ENCODE measurements at regions not wholly inside any gene's neighbourhood (a gene's known extent, or its start where the extent isn't known, plus 50 kb on each side); places are given as distances from the start of the nearest gene placed in this dataset.

- TF ChIP-seq, protein P1, sequence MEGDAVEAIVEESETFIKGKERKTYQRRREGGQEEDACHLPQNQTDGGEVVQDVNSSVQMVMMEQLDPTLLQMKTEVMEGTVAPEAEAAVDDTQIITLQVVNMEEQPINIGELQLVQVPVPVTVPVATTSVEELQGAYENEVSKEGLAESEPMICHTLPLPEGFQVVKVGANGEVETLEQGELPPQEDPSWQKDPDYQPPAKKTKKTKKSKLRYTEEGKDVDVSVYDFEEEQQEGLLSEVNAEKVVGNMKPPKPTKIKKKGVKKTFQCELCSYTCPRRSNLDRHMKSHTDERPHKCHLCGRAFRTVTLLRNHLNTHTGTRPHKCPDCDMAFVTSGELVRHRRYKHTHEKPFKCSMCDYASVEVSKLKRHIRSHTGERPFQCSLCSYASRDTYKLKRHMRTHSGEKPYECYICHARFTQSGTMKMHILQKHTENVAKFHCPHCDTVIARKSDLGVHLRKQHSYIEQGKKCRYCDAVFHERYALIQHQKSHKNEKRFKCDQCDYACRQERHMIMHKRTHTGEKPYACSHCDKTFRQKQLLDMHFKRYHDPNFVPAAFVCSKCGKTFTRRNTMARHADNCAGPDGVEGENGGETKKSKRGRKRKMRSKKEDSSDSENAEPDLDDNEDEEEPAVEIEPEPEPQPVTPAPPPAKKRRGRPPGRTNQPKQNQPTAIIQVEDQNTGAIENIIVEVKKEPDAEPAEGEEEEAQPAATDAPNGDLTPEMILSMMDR (IDR thresholded peaks at IDR 0.05), result no peak
- TF ChIP-seq POLR2AphosphoS5 (IDR thresholded peaks at IDR 0.05), result no peak
- TF ChIP-seq EP300 (IDR thresholded peaks at IDR 0.05; ENCODE audit: low read depth), result no peak
- TF ChIP-seq POLR2A (IDR thresholded peaks at IDR 0.05), result no peak
Observed at GRCh38 chr5:168157141-168157540, 134.3 kb upstream of the WWC1 start.

All from transverse colon (tissue), 4 donors.